GM19239 (cell line): ENCODE measurements at regions not wholly inside any gene's neighbourhood (a gene's known extent, or its start where the extent isn't known, plus 50 kb on each side); places are given as distances from the start of the nearest gene placed in this dataset.

Source experiments
- DNase-seq: peaks from one replicate; pipeline ENCODE4 v3.0.0; 2011; ENCODE audit warnings: low spot score; ENCODE audit not compliant: insufficient read length
- FAIRE-seq: peaks from 2 replicates; lab custom pipeline; 2011; peaks lifted over from hg19 to GRCh38; lab: Jason Lieb, UNC

GRCh38 chr14:62599616-62600385, 445.5 kb downstream of the KCNH5 start:
- FAIRE-seq (no peak), DNase-seq (no peak)

- no peak for FAIRE-seq
- DNase-seq, result no peak
Observed at GRCh38 chr14:62602712-62603111, 442.5 kb downstream of the KCNH5 start.

GRCh38 chr14:62604524-62604923, 440.7 kb downstream of the KCNH5 start:
- DNase-seq (no peak), FAIRE-seq (no peak)

GRCh38 chr14:62614122-62614521, 431.1 kb downstream of the KCNH5 start:
- FAIRE-seq (no peak), DNase-seq (no peak)

GRCh38 chr14:62616668-62617067, 428.6 kb downstream of the KCNH5 start:
- no peak for FAIRE-seq
- DNase-seq, result no peak

GRCh38 chr14:62626416-62626815, 418.8 kb downstream of the KCNH5 start:
- FAIRE-seq (no peak), DNase-seq (no peak)

GRCh38 chr14:62629176-62629725, 416.0 kb downstream of the KCNH5 start:
- DNase-seq, result no peak
- FAIRE-seq, result no peak

- FAIRE-seq, result no peak
Observed at GRCh38 chr14:62631176-62631575, 414.1 kb downstream of the KCNH5 start.

GRCh38 chr14:62632771-62633170, 412.5 kb downstream of the KCNH5 start:
- DNase-seq (no peak), FAIRE-seq (no peak)

More at GRCh38 chr14:62631176-62631575, 414.1 kb downstream of the KCNH5 start:
- no peak for DNase-seq

- FAIRE-seq (no peak), DNase-seq (no peak)
Observed at GRCh38 chr14:62645649-62646048, 399.6 kb downstream of the KCNH5 start.
